Renal pelvis (tissue), 1 donor: ENCODE measurements at regions not wholly inside any gene's neighbourhood (a gene's known extent, or its start where the extent isn't known, plus 50 kb on each side); places are given as distances from the start of the nearest gene placed in this dataset.

Experiments used
- DNase-seq: peaks from one replicate; pipeline ENCODE4 v3.0.0-alpha.2; 2013

- DNase-seq, result no peak
Measured at GRCh38 chr10:130463104-130463875, 327.1 kb downstream of the GLRX3 start.

DNA sequence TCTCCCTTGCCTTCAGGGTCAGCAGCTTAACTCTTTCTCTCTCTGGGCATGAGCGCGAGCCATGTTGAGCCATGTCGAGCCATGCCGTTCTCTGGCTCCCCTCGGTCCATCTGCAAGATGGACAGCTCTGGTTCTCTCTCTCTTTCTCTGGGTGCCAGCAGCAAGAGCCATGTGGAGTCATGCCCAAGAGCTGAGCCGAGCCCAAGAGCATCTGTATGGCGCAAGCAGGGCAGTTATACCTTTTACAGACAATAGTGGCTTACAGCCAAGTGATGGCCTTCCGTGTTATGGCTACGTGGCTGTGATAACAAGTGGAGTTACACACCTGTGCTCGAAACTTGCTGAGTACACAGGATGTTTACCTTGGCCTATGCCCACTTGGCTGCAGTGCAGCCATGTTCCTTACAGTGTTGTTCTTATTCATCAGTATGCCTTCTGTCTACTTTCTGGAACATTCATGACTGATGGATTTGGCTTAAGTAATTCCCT lies 327.7 kb downstream of the GLRX3 start:
- DNase-seq, result no peak

DNA sequence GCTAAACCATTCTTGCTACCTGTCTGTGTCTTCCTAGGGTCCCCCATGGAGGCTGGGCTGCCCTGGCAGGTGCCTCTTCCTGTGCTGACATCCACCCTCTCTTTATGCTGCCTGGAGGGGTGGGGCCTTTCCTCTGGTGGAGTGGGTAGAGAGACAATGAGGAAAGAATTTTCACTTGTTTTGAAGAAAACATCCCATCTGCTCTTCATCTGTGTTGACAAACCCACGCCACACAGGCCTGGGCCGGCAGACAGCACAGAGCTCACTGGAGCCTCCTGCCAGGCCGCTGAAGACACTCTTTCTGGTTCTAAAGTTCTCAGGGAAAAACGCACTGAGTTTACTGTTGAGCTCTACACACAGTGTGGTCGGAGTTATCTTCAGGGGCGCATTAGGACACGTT lies 328.2 kb downstream of the GLRX3 start:
- no peak for DNase-seq

DNA sequence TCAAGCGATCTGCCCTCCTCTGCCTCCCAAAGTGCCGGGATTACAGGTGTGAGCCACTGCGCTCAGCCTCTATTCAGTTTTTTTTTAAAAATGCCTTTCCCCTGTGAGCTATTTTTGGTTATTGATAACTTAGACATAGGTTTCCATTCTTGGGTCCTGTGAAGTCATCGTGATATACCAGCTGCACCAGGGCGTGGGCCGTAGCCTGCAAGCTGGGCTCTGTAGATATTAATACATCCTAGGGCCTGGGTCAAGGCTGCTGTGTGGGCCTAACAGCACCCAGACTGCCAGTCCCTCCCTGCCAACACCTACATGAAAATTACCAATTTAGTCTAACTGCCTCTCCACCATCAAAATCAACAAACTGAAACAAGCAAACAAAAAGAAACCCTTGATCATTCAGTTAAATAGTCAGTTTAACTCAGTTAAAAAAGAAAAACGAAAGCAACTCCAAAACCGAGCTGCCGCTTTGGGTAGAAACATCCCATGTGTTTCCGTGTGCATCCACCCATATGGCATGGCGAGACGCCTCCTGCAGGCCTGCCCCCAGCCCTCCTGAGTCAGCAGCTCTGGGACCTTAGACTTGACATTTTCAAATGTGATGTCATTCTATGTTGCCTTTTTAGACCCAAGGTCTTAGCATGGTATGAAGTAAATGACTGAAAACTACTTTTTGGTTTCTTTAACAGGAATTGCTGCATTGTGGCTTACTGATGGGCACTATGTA lies 330.2 kb downstream of the GLRX3 start:
- DNase-seq, result no peak

DNA sequence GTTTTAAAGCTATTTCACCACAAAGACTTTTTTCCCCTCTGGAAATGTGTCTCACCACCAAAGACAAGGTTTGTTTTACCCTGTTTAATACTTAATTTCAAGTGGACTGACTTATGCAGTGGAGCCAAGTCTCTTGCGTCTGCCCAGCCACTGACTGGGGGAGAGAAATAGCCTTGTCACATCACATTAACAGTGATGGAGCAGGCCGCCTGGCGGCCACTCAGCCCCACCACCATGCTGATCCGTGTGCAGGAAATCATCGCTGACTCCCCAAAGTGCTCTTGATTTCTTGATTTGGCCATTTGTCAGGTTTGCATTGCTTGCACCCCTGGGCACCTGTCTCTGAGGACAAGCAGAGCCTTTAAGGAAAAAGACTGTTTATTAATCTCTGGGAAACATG lies 334.1 kb downstream of the GLRX3 start:
- no peak for DNase-seq

- no peak for DNase-seq
Measured at GRCh38 chr10:130470973-130471372, 334.8 kb downstream of the GLRX3 start.

DNA sequence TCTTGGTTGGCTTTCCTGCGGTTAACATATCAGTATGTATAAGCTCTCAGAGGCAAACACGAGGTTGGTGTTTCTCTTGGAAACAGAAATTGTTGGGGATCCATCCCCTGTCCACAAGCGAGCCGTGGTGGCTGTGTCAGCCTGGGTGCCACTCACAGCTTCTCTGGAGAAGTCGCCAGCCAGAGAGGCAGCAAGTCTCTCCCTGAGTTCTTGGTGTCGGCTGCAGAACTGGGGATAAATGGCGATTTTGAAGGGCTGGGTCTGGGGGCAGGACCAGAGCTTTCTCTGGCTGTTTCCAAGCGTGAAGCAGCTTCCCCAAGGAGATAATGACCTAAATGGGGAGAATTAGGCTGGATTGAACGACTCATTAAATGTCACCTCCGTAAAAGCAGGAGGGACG lies 335.3 kb downstream of the GLRX3 start:
- DNase-seq, result no peak

DNA sequence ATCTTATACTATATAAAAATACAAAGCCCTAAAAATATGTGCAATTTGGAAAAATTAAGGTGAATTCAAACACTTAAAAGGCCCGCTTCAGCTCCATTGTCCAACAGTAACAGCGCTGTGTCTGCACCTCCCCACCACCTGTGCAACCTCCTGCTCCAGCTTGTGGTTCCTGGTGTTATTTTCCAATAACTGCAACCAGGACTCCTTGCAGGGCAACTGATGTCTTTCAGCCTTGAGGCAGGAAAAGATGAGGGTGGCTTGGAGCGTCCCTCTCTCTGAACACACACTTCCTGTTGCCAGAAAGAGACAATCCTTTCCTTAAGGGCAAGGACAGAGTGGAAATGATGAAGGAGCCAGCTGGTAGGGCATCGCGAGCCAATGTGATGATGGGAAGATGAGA lies 336.0 kb downstream of the GLRX3 start:
- no peak for DNase-seq

DNA sequence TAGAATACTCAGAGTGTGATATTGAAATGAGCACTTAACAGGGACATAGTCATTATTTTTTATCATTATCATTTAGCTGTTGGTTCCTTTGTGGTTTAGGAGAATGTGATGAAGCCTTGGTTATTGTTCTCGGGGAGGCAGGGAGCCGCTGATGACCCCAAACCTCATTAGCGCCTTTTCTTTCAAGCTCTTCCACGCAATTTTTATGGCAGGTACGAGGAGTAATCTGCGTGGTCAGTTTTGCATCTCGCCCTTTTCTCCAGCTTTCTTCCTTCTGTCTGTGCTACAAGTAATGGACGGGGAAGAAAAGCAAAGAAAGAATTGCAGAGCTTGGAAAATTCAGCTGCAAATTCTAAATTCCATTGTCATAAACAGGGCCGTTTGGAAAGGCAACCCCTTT lies 338.4 kb downstream of the GLRX3 start:
- no peak for DNase-seq

GRCh38 chr10:130477360-130477759 lies 341.2 kb downstream of the GLRX3 start:
- no peak for DNase-seq

- no peak for DNase-seq
Measured at GRCh38 chr10:130479146-130479545, 343.0 kb downstream of the GLRX3 start.

DNA sequence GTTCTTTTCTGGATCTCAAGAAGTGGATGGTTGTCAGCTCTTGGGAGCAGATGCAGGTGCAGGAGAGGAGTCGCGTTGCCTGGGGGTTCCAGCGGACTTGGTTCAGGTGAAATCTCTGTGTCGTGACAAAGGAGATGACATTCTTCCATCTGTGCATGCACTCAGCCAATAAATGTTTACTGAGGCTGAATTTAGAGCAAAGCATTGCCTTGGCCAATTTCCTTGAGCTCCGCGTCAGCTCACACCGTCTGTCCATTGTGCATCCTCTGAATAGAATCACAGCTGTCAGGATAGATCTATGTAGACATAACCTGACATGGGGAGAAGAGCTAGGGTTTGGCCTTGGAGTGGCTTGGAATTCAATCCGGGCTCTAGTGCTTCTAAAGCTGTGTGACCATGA lies 343.7 kb downstream of the GLRX3 start:
- DNase-seq, result no peak

- no peak for DNase-seq
Measured at GRCh38 chr10:130480491-130480890, 344.3 kb downstream of the GLRX3 start.

DNA sequence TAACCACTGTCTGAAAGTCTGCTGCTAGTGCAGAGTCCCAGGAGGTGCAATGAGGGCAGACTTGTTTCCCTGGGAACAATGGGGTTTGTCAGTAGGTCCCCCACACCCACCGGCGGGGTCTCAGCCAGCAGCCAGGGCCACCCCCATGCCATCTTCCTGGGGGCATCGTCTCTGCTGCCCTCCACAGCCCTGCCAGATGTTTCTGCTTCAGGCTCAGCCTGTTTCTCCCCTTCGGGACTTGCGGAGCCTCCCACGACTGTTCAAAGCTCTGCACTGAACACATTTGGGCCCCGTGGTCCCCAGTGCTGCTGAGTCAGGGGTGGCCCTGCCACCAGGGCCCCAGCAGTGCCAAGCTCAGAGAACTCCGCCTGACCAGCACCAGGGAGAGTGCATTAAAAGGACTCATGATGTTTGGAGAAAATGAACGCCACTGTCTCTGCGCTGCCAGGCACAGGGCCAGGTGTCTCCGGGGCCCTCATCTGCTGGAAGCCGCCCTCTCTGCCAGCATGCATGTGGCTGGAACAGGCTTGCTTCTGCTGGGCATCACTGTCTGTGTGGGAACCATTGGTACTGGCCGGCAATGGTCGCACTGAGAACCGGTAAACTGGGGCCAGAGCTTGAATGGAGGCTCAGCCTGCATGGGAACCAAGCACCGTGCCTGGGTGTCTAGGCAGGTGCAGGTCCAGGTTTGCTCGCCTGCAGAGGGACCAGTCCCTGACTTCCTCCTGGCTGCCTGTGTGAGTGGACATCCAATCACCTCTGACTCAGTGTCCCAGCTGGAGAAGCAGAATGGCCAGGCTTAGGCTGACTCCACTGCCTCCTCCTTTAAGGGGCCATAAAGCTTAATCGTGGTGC lies 345.1 kb downstream of the GLRX3 start:
- DNase-seq, result no peak

DNA sequence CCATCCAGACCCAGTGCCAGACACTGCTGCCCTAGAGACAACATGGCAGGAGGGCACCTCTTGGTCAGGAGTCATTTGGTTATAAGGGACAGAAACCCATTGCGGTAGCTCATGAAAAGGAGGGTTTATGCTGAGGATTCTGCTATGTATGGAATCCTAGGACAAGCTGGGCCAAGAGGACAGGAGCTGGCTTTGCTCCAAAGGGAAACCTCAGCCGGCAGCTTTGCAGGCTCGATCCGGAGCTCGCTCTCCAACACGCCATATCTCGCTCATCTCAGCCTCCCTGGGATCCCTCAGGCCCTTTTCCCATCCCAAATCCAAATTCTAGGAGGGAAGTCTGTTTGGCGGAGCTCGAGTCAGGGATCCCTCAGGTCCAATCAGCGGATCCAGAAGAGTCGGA lies 345.7 kb downstream of the GLRX3 start:
- no peak for DNase-seq

DNA sequence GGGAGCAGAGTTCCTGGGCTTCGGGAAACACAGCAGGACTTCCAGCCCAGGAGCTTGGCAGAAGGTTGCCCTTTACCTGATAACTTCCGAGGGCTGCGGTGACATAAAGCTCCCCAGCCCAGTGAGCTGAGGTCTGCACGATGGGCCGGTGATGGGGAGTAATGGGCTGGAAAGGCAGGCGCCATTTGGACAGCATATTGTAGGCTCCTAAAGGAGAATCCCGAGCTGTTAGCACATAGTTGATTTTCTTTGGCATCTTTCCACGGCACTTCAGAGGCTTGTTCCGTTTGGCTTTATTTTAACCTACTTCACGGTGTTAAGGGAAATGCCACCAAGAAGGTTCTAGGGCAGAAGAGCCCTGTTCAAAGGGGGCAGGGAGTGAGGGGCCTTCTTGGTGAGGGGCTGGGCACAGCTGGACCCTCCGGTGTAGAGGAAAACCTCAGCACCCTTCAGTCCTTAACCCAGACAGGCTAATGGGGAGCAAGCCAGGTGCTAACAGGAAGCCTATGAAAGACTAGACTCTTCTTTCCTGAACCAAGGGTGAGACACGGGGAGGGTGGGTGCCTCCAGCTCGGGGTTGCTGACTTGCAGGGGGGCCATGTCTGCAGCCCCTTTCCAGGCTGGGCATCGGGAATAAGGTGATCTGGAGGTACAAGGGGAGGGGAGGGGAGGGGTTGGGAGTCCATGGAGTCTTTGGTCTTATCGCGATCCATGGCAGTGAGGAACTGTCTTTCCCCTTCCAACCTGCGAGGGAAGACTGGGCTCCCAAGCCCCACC lies 347.7 kb downstream of the GLRX3 start:
- DNase-seq, result peak; percentile 34

- DNase-seq, result no peak
Measured at GRCh38 chr10:130484468-130485180, 348.4 kb downstream of the GLRX3 start.

- no peak for DNase-seq
Measured at GRCh38 chr10:130485236-130485957, 349.2 kb downstream of the GLRX3 start.

DNA sequence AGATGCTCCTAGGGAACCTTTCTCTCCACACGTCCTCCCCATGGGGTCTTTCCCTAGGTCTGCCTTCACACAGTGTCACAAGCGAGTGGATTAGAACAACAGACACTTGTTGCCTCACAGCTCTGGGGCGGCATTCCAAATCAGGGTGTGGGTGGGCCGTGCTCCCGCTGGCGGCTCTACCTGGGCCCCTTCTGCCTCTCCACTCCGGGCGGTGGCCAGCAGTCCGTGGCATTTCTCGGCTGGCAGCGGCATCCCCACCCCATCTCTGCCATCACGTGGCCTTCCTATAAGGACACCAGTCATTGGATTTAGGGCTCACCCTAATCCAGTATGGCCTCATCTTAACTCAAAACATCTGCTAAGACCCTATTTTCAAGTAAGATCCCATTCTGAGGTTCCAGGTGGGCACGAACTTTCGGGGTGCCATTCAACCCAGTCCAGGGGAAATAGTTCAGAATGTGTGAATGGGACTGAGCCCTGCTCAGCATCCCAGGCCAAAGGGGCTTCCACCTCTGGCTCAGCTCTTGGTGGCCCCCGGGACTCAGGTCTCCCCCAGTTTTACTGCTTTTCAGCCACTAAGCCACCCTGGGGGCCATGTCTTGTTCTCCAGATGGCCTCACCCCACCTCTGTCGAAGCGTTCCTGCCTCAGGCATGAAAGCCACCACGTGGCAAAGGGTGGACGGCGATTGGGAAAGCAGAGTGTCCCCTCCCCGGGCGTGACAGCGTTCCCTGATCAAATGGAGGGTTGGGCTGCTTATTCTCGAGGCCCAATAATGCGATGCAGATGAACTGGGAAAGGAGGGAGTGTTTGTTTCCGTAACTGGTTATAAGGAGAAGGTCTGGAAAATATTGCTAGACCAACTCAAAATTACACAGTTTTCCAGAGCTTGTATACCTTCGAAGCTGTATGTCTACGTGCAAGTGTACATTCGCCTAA lies 350.0 kb downstream of the GLRX3 start:
- peak; percentile 61 for DNase-seq
